ENCODE measurements at regions not wholly inside any gene's neighbourhood (a gene's known extent, or its start where the extent isn't known, plus 50 kb on each side); places are given as distances from the start of the nearest gene placed in this dataset.
"Not testable (repeated sequence)": the region's sequence is repeated elsewhere in the genome, so short reads cannot be mapped to it uniquely, and the experiment has no call there.

- TF ChIP-seq, protein P1, sequence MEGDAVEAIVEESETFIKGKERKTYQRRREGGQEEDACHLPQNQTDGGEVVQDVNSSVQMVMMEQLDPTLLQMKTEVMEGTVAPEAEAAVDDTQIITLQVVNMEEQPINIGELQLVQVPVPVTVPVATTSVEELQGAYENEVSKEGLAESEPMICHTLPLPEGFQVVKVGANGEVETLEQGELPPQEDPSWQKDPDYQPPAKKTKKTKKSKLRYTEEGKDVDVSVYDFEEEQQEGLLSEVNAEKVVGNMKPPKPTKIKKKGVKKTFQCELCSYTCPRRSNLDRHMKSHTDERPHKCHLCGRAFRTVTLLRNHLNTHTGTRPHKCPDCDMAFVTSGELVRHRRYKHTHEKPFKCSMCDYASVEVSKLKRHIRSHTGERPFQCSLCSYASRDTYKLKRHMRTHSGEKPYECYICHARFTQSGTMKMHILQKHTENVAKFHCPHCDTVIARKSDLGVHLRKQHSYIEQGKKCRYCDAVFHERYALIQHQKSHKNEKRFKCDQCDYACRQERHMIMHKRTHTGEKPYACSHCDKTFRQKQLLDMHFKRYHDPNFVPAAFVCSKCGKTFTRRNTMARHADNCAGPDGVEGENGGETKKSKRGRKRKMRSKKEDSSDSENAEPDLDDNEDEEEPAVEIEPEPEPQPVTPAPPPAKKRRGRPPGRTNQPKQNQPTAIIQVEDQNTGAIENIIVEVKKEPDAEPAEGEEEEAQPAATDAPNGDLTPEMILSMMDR (conservative IDR thresholded peaks at IDR 0.05; ENCODE audit: low read length), result not testable (repeated sequence)
- not testable (repeated sequence) for TF ChIP-seq EZH2phosphoT487 (IDR thresholded peaks at IDR 0.05; ENCODE audit: borderline replicate concordance)
These were observed 189.7 kb downstream of the CCT8L2 start for GRCh38 chr22:16402874-16403399.

Measured in Loucy (cell line).